ENCODE measurements at regions not wholly inside any gene's neighbourhood (a gene's known extent, or its start where the extent isn't known, plus 50 kb on each side); places are given as distances from the start of the nearest gene placed in this dataset.

- DNase-seq (ENCODE audit: insufficient read length, low spot score), result no peak
- no peak for FAIRE-seq
- TF ChIP-seq PAX5 (IDR thresholded peaks at IDR 0.05; ENCODE audit: insufficient read depth, low read length, severe bottlenecking) (no peak), POLR2A (IDR thresholded peaks at IDR 0.05; ENCODE audit: low read depth, low read length) (no peak), POLR2AphosphoS5 (IDR thresholded peaks at IDR 0.05; ENCODE audit: low read depth, low read length) (no peak), POU2F2 (IDR thresholded peaks at IDR 0.05; ENCODE audit: low read depth, low read length) (no peak), TAF1 (IDR thresholded peaks at IDR 0.05; ENCODE audit: low read depth, low read length) (no peak), SPI1 (IDR thresholded peaks at IDR 0.05; ENCODE audit: low read depth, low read length) (no peak)
These were observed 906.5 kb downstream of the JRKL start for GRCh38 chr11:97296301-97296700.

GRCh38 chr11:97309291-97309690 lies 919.5 kb downstream of the JRKL start:
- DNase-seq (ENCODE audit: insufficient read length, low spot score), result no peak
- TF ChIP-seq TAF1 (IDR thresholded peaks at IDR 0.05; ENCODE audit: low read depth, low read length) (no peak), POU2F2 (IDR thresholded peaks at IDR 0.05; ENCODE audit: low read depth, low read length) (no peak), PAX5 (IDR thresholded peaks at IDR 0.05; ENCODE audit: insufficient read depth, low read length, severe bottlenecking) (no peak), POLR2A (IDR thresholded peaks at IDR 0.05; ENCODE audit: low read depth, low read length) (no peak), POLR2AphosphoS5 (IDR thresholded peaks at IDR 0.05; ENCODE audit: low read depth, low read length) (no peak), SPI1 (IDR thresholded peaks at IDR 0.05; ENCODE audit: low read depth, low read length) (no peak)
- no peak for FAIRE-seq

GRCh38 chr11:97325693-97326092 lies 935.9 kb downstream of the JRKL start:
- TF ChIP-seq SPI1 (IDR thresholded peaks at IDR 0.05; ENCODE audit: low read depth, low read length), result no peak
- TF ChIP-seq POLR2AphosphoS5 (IDR thresholded peaks at IDR 0.05; ENCODE audit: low read depth, low read length), result no peak
- TF ChIP-seq POLR2A (IDR thresholded peaks at IDR 0.05; ENCODE audit: low read depth, low read length), result no peak
- no peak for TF ChIP-seq POU2F2 (IDR thresholded peaks at IDR 0.05; ENCODE audit: low read depth, low read length)
- no peak for TF ChIP-seq TAF1 (IDR thresholded peaks at IDR 0.05; ENCODE audit: low read depth, low read length)
- no peak for TF ChIP-seq PAX5 (IDR thresholded peaks at IDR 0.05; ENCODE audit: insufficient read depth, low read length, severe bottlenecking)
- FAIRE-seq, result no peak
- no peak for DNase-seq (ENCODE audit: insufficient read length, low spot score)

DNA sequence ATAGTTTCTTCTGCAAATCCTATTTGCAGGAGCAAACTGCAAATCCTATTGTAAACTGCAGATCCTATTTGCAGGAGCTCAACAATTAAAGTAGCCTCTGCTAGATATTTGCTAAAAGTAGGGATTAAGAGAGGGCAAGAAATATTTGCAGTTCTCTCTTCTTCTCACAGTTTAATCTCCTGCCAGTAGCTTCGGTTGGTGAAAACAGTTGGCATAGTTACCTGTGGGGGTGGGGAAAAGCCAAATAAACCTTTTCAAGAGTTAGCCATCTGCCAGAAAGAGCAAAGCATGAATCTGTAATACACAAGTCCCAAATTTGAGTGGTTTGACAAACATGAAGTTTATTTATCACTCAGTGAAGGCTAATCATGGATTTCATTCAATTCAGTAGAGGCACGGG lies 942.5 kb downstream of the JRKL start:
- no peak for DNase-seq (ENCODE audit: insufficient read length, low spot score)
- no peak for FAIRE-seq
- no peak for TF ChIP-seq TAF1 (IDR thresholded peaks at IDR 0.05; ENCODE audit: low read depth, low read length)
- TF ChIP-seq POU2F2 (IDR thresholded peaks at IDR 0.05; ENCODE audit: low read depth, low read length), result no peak
- no peak for TF ChIP-seq POLR2AphosphoS5 (IDR thresholded peaks at IDR 0.05; ENCODE audit: low read depth, low read length)
- TF ChIP-seq PAX5 (IDR thresholded peaks at IDR 0.05; ENCODE audit: insufficient read depth, low read length, severe bottlenecking), result no peak
- no peak for TF ChIP-seq SPI1 (IDR thresholded peaks at IDR 0.05; ENCODE audit: low read depth, low read length)
- TF ChIP-seq POLR2A (IDR thresholded peaks at IDR 0.05; ENCODE audit: low read depth, low read length), result no peak

DNA sequence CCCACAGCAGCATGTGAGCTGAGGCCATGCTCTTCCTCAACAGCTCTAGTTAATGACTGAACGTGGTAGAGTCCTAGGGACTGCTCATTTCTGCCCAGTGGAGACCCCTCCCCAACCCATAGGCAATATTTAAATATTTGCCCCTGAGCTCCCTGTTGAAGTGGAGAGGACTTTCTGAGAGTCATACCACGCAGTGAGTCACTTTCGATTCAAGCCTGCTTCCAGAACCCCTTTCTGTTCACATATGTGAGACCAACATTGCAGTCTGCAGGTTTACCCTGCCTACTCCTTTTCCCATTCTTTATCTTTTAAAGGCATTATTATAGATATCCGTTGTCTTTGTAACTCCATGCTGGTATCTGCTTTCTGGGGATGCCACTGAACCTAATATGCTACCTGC lies 946.3 kb downstream of the JRKL start:
- DNase-seq (ENCODE audit: insufficient read length, low spot score) (no peak), FAIRE-seq (no peak)
- TF ChIP-seq POLR2A (IDR thresholded peaks at IDR 0.05; ENCODE audit: low read depth, low read length) (no peak), TAF1 (IDR thresholded peaks at IDR 0.05; ENCODE audit: low read depth, low read length) (no peak), POU2F2 (IDR thresholded peaks at IDR 0.05; ENCODE audit: low read depth, low read length) (no peak), PAX5 (IDR thresholded peaks at IDR 0.05; ENCODE audit: insufficient read depth, low read length, severe bottlenecking) (no peak), POLR2AphosphoS5 (IDR thresholded peaks at IDR 0.05; ENCODE audit: low read depth, low read length) (no peak), SPI1 (IDR thresholded peaks at IDR 0.05; ENCODE audit: low read depth, low read length) (no peak)

- no peak for DNase-seq (ENCODE audit: insufficient read length, low spot score)
- no peak for TF ChIP-seq SPI1 (IDR thresholded peaks at IDR 0.05; ENCODE audit: low read depth, low read length)
- no peak for TF ChIP-seq TAF1 (IDR thresholded peaks at IDR 0.05; ENCODE audit: low read depth, low read length)
- no peak for TF ChIP-seq POLR2AphosphoS5 (IDR thresholded peaks at IDR 0.05; ENCODE audit: low read depth, low read length)
- TF ChIP-seq POLR2A (IDR thresholded peaks at IDR 0.05; ENCODE audit: low read depth, low read length), result no peak
- no peak for FAIRE-seq
These were observed 955.2 kb downstream of the JRKL start for GRCh38 chr11:97345032-97345431.

GRCh38 chr11:97349201-97349600 lies 959.4 kb downstream of the JRKL start:
- TF ChIP-seq SPI1 (IDR thresholded peaks at IDR 0.05; ENCODE audit: low read depth, low read length), result no peak
- TF ChIP-seq PAX5 (IDR thresholded peaks at IDR 0.05; ENCODE audit: insufficient read depth, low read length, severe bottlenecking), result no peak
- TF ChIP-seq POU2F2 (IDR thresholded peaks at IDR 0.05; ENCODE audit: low read depth, low read length), result no peak
- TF ChIP-seq POLR2A (IDR thresholded peaks at IDR 0.05; ENCODE audit: low read depth, low read length), result no peak
- no peak for TF ChIP-seq POLR2AphosphoS5 (IDR thresholded peaks at IDR 0.05; ENCODE audit: low read depth, low read length)
- TF ChIP-seq TAF1 (IDR thresholded peaks at IDR 0.05; ENCODE audit: low read depth, low read length), result no peak
- no peak for DNase-seq (ENCODE audit: insufficient read length, low spot score)
- FAIRE-seq, result no peak

- no peak for FAIRE-seq
- DNase-seq (ENCODE audit: insufficient read length, low spot score), result no peak
These were observed 962.1 kb downstream of the JRKL start for GRCh38 chr11:97351939-97352338.

DNA sequence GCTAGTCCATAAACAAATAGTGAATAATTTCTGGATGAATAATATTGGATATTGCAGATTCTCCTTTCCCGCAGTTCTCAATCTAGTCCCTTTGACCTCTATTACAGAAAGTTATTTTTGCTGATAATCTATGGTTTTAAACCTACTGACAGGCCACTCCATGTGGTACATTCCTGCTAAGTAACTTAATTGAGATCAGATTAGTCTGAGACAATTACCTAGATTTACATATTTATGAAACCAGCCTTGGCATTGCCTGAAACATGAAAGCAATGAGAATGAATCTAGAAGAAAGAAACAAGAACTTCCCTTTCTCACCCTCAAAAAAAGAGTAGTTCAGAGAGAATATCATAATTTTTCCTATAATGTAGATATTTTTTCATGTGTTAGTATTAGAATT lies 964.2 kb downstream of the JRKL start:
- FAIRE-seq (no peak), DNase-seq (ENCODE audit: insufficient read length, low spot score) (no peak)
- TF ChIP-seq POLR2AphosphoS5 (IDR thresholded peaks at IDR 0.05; ENCODE audit: low read depth, low read length), result no peak

More at GRCh38 chr11:97351939-97352338, 962.1 kb downstream of the JRKL start:
- no peak for TF ChIP-seq TAF1 (IDR thresholded peaks at IDR 0.05; ENCODE audit: low read depth, low read length)
- no peak for TF ChIP-seq POU2F2 (IDR thresholded peaks at IDR 0.05; ENCODE audit: low read depth, low read length)
- TF ChIP-seq SPI1 (IDR thresholded peaks at IDR 0.05; ENCODE audit: low read depth, low read length), result no peak
- no peak for TF ChIP-seq POLR2A (IDR thresholded peaks at IDR 0.05; ENCODE audit: low read depth, low read length)
- TF ChIP-seq PAX5 (IDR thresholded peaks at IDR 0.05; ENCODE audit: insufficient read depth, low read length, severe bottlenecking), result no peak
- TF ChIP-seq POLR2AphosphoS5 (IDR thresholded peaks at IDR 0.05; ENCODE audit: low read depth, low read length), result no peak

DNA sequence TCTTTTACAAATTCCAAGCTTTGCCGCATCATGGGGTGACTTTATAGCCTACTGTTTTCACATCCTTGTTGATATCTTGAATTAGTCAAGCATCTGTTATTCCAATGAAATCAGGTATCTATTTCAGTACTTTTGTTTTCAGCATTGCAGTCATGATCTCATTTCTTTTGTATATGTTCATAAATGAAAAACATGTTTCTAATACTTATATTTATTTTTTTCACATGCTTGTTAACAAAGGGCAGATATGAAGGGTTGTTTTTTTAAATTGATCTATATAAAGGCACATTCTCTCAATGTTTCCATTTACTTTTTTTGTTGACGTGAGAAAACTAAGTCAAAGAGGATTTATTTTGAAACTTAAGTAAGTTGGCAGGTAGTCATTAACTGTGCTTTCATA lies 964.8 kb downstream of the JRKL start:
- no peak for TF ChIP-seq SPI1 (IDR thresholded peaks at IDR 0.05; ENCODE audit: low read depth, low read length)
- TF ChIP-seq POU2F2 (IDR thresholded peaks at IDR 0.05; ENCODE audit: low read depth, low read length), result no peak
- TF ChIP-seq PAX5 (IDR thresholded peaks at IDR 0.05; ENCODE audit: insufficient read depth, low read length, severe bottlenecking), result no peak
- DNase-seq (ENCODE audit: insufficient read length, low spot score) (no peak), FAIRE-seq (no peak)

Measured in GM12891 (cell line).